ENCODE measurements at regions not wholly inside any gene's neighbourhood (a gene's known extent, or its start where the extent isn't known, plus 50 kb on each side); places are given as distances from the start of the nearest gene placed in this dataset.
"Not testable (repeated sequence)": the region's sequence is repeated elsewhere in the genome, so short reads cannot be mapped to it uniquely, and the experiment has no call there.

DNA sequence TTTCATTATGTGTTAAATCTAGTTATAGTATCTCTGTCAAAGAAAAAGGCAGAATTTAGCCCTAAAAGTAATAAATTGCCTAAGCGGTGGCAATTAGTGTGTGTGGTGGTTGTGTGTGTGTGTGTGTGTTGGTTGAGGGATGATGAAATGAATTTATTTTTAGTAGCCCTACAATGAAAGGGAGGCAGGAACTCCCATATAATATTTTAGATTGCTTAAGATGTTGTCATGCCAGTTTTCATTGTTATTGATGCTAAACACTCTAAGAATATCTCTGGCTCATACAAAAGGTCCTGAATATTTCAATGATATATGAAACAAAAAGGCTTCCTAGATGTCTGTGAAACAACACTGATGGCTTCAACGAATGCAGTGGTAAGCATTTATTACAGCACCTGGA is 140.6 kb upstream of the TBC1D5 start:
- DNase-seq (ENCODE audit: insufficient read length, low spot score) (no peak), FAIRE-seq (no peak)
- TF ChIP-seq CTCF (IDR thresholded peaks at IDR 0.05; ENCODE audit: insufficient read depth, missing control alignments): no peak

GRCh38 chr3:17877299-17877698 is 134.9 kb upstream of the TBC1D5 start:
- DNase-seq (ENCODE audit: insufficient read length, low spot score): no peak
- no peak for FAIRE-seq
- no peak for TF ChIP-seq CTCF (IDR thresholded peaks at IDR 0.05; ENCODE audit: insufficient read depth, missing control alignments)

- no peak for FAIRE-seq
- no peak for TF ChIP-seq CTCF (IDR thresholded peaks at IDR 0.05; ENCODE audit: insufficient read depth, missing control alignments)
- no peak for DNase-seq (ENCODE audit: insufficient read length, low spot score)
Observed at GRCh38 chr3:17874636-17875035, 132.2 kb upstream of the TBC1D5 start.

DNA sequence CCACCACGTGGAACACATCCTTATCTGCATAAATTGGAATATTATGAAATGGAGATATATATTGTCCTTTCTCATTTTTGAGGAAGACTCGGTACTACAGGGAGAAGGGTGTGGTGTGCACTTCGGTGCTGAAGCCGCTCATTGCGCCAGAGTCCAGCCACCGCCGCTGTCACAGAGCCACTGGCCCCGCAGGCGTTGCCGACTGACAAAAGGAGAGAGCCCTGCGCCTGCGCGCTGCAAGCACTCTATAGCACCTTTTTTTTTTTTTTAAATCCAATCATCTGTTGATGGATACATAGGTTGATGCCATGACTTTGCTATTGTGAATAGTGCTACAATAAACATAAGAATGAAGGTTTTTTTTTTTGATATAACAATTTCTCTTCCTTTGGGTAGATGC is 130.0 kb upstream of the TBC1D5 start:
- no peak for TF ChIP-seq CTCF (IDR thresholded peaks at IDR 0.05; ENCODE audit: insufficient read depth, missing control alignments)
- no peak for FAIRE-seq
- DNase-seq (ENCODE audit: insufficient read length, low spot score): no peak

- FAIRE-seq (no peak), DNase-seq (ENCODE audit: insufficient read length, low spot score) (no peak)
- TF ChIP-seq CTCF (IDR thresholded peaks at IDR 0.05; ENCODE audit: insufficient read depth, missing control alignments): no peak
Observed at GRCh38 chr3:17865631-17866030, 123.2 kb upstream of the TBC1D5 start.

DNA sequence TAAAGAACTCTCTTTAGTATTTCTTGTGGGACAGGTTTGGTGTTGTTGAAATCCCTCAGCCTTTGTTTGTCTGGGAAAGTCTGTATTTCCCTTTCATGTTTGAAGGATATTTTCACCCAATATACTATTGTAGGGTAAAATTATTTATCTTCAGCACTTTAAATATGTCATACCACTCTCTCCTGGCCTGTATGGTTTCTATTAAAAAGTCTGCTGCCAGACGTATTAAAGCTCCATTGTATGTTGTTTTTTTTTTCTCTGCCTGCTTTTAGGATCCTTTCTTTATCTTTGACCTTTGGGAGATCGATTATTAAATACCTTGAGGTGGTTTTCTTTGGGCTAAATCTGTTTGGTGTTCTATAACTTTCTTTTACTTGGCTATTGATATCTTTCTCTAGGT is 119.0 kb upstream of the TBC1D5 start:
- DNase-seq (ENCODE audit: insufficient read length, low spot score): no peak
- no peak for FAIRE-seq

DNA sequence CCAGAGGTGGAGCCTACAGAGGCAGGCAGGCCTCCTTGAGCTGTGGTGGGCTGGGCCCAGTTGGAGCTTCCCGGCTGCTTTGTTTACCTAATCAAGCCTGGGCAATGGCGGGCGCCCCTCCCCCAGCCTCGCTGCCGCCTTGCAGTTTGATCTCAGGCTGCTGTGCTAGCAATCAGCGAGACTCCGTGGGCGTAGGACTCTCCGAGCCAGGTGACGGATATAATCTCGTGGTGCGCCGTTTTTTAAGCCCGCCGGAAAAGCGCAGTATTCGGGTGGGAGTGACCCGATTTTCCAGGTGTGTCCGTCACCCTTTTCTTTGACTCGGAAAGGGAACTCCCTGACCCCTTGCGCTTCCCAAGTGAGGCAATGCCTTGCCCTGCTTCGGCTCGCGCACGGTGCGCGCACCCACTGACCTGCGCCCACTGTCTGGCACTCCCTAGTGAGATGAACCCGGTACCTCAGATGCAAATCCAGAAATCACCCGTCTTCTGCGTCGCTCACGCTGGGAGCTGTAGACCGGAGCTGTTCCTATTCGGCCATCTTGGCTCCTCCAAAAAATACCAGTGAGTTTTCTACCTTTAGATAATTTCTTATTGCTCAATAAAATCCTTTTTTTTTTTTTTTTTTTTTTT is 118.5 kb upstream of the TBC1D5 start:
- FAIRE-seq; DNase-seq (ENCODE audit: insufficient read length, low spot score): not testable (repeated sequence)

More for the DNA sequence above, 119.0 kb upstream of the TBC1D5 start:
- no peak for TF ChIP-seq CTCF (IDR thresholded peaks at IDR 0.05; ENCODE audit: insufficient read depth, missing control alignments)

GRCh38 chr3:17852217-17852616 is 109.8 kb upstream of the TBC1D5 start:
- FAIRE-seq: no peak

More at GRCh38 chr3:17852217-17852616, 109.8 kb upstream of the TBC1D5 start:
- TF ChIP-seq CTCF (IDR thresholded peaks at IDR 0.05; ENCODE audit: insufficient read depth, missing control alignments): no peak
- no peak for DNase-seq (ENCODE audit: insufficient read length, low spot score)

Measured in D721Med (cell line).